CD4-positive, alpha-beta memory T cell (primary cell): ENCODE measurements at regions not wholly inside any gene's neighbourhood (a gene's known extent, or its start where the extent isn't known, plus 50 kb on each side); places are given as distances from the start of the nearest gene placed in this dataset.

Source experiments
- CTCF ChIA-PET: fragments of 350-600 bp; sonication (Branson Sonifier 250); formaldehyde crosslinking; loops from one replicate; lab custom pipeline; 2021; ENCODE audit warnings: inconsistent platforms; ENCODE audit not compliant: partially characterized antibody; lab: Charles Lee
- POLR2A ChIA-PET: fragments of 350-600 bp; sonication (Branson Sonifier 250); formaldehyde crosslinking; loops from one replicate; lab custom pipeline; 2021; ENCODE audit not compliant: partially characterized antibody; lab: Charles Lee
- DNase-seq, 5 donors: peaks; one replicate each; pipeline versions ENCODE4 v3.0.0 to v3.0.0-alpha.2; 2020 to 2022; ENCODE audit warnings: mixed read lengths in 1 of 5
- H3K27ac ChIP-seq: one replicate; pipeline ENCODE4 v1.7.0; 2013; ENCODE audit warnings: low read depth, low read length
- H3K27me3 ChIP-seq: 2 replicates; pipeline ENCODE4 v1.7.0; 2013; ENCODE audit warnings: mild to moderate bottlenecking, low read length, moderate library complexity; ENCODE audit not compliant: insufficient read depth
- H3K36me3 ChIP-seq: 2 replicates; pipeline ENCODE4 v1.7.0; 2013; ENCODE audit warnings: mild to moderate bottlenecking, low read length, moderate library complexity; ENCODE audit not compliant: insufficient read depth
- H3K4me1 ChIP-seq: 2 replicates; pipeline ENCODE4 v1.7.0; 2013; ENCODE audit warnings: mild to moderate bottlenecking, low read length, moderate library complexity; ENCODE audit not compliant: insufficient read depth
- H3K4me3 ChIP-seq, 2 donors: one replicate each; pipeline ENCODE4 v1.7.0; 2013; ENCODE audit warnings: low read length in 2 of 2, mild to moderate bottlenecking in 1 of 2
- H3K9me3 ChIP-seq, 2 donors: one replicate each; pipeline ENCODE4 v1.7.0; 2013; ENCODE audit warnings: low read length in 2 of 2, control low read depth in 1 of 2; ENCODE audit not compliant: control insufficient read depth in 1 of 2
- H3K27ac Mint-ChIP-seq, 7 donors: one replicate each; pipeline ENCODE4 v1.8.0; 2020 to 2021; ENCODE audit warnings: mixed read lengths in 7 of 7, mild to moderate bottlenecking in 6 of 7, inconsistent platforms in 3 of 7, moderate library complexity in 3 of 7
- H3K27me3 Mint-ChIP-seq, 2 donors: one replicate each; pipeline ENCODE4 v1.8.0; 2020 to 2021; ENCODE audit warnings: mixed read lengths in 2 of 2
- H3K36me3 Mint-ChIP-seq, 2 donors: one replicate each; pipeline ENCODE4 v1.8.0; 2020 to 2021; ENCODE audit warnings: mixed read lengths in 2 of 2, inconsistent platforms in 1 of 2, mild to moderate bottlenecking in 1 of 2
- H3K4me1 Mint-ChIP-seq, 4 donors: one replicate each; pipeline ENCODE4 v1.8.0; 2020 to 2021; ENCODE audit warnings: mixed read lengths in 4 of 4, mild to moderate bottlenecking in 1 of 4
- H3K4me3 Mint-ChIP-seq, 8 donors: one replicate each; pipeline ENCODE4 v1.8.0; 2020 to 2021; ENCODE audit warnings: mixed read lengths in 8 of 8, mild to moderate bottlenecking in 7 of 8, moderate library complexity in 6 of 8, inconsistent platforms in 3 of 8
- H3K9me3 Mint-ChIP-seq, 8 donors: one replicate each; pipeline ENCODE4 v1.8.0; 2020 to 2021; ENCODE audit warnings: mixed read lengths in 8 of 8, mild to moderate bottlenecking in 5 of 8, inconsistent platforms in 3 of 8, moderate library complexity in 1 of 8
- intact Hi-C: fragments of 100-400 bp; cut with micrococcal nuclease; formaldehyde crosslinking; loops from one replicate; pipeline ENCODE4 v1.15.1; 2023

DNA sequence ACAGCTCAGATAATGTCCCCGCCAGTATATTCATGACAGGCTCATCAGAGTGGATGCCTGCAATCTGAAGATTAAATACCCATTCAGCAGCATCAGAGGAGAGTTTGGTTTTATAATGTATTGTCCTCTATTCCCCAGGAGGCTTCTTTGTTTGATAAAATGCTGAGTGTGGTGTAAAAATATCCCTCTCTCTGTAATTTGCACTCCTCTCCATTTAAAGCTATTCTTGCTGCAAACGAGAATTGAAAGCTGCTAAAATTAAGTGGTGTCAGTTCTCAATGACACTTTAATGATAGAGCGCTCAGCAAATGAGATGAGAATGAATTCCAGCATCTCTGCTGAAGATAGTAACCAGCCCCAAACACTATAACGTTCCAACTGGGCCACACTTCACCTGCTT is 205.7 kb upstream of the RRP15 start:
- no peak for DNase-seq
- Mint-ChIP-seq H3K27me3 (no peaks in the 10 kb centered on the region), H3K36me3 (no peaks in the 10 kb centered on the region), H3K4me1 (no peaks in the 10 kb centered on the region), H3K4me3 (no peak overlapping the region), H3K27ac (no peak overlapping the region), H3K9me3 (peaks cover 0 to 8% (median 7%) of the 10 kb centered on the region in 8 donors)
- no peak overlapping the region for H3K27ac ChIP-seq
- H3K4me1 ChIP-seq: no peaks in the 10 kb centered on the region
- CTCF ChIA-PET: no interaction called here
- POLR2A ChIA-PET: no interaction called here
- no peaks in the 10 kb centered on the region for H3K27me3 ChIP-seq
- H3K9me3 ChIP-seq: no peaks in the 10 kb centered on the region
- intact Hi-C loops: no loop called here
- H3K36me3 ChIP-seq: no peaks in the 10 kb centered on the region
- no peak overlapping the region for H3K4me3 ChIP-seq

GRCh38 chr1:218079820-218080219 is 205.3 kb upstream of the RRP15 start:
- H3K4me3 Mint-ChIP-seq: no peak overlapping the region
- CTCF ChIA-PET: no interaction called here
- Histone ChIP-seq H3K4me3 (no peak overlapping the region), H3K4me1 (no peaks in the 10 kb centered on the region), H3K27ac (no peak overlapping the region), H3K9me3 (no peaks in the 10 kb centered on the region), H3K27me3 (no peaks in the 10 kb centered on the region), H3K36me3 (no peaks in the 10 kb centered on the region)
- intact Hi-C loops: no loop called here
- no peak overlapping the region for H3K27ac Mint-ChIP-seq
- no peak for DNase-seq
- H3K27me3 Mint-ChIP-seq: no peaks in the 10 kb centered on the region
- no peaks in the 10 kb centered on the region for H3K36me3 Mint-ChIP-seq
- no peaks in the 10 kb centered on the region for H3K4me1 Mint-ChIP-seq
- POLR2A ChIA-PET: no interaction called here
- peaks cover 0 to 8% (median 7%) of the 10 kb centered on the region in 8 donors for H3K9me3 Mint-ChIP-seq

DNA sequence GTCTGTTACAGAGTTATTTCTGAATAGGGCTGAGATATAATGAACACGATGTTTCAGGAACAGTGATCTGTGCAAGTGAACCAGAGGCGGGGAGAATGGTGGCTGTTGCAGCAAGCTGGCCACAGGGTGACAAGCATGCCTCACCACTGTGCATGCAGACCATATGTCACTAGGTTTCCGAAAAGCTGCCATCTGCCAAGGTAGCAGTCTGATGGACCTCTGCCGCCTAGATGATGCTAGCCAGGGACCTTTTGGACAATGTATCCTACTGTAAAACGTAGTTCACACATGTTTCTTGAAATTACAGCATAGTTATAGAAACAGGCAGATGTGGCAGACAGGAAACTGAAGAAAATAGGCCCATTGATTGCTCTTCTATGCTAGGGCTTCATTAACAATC is 204.2 kb upstream of the RRP15 start:
- H3K9me3 Mint-ChIP-seq: peaks cover 0 to 8% (median 4%) of the 10 kb centered on the region in 8 donors
- Histone ChIP-seq H3K4me3 (no peak overlapping the region), H3K36me3 (no peaks in the 10 kb centered on the region), H3K27ac (no peak overlapping the region), H3K4me1 (no peaks in the 10 kb centered on the region), H3K27me3 (no peaks in the 10 kb centered on the region), H3K9me3 (no peaks in the 10 kb centered on the region)
- H3K27me3 Mint-ChIP-seq: no peaks in the 10 kb centered on the region
- intact Hi-C loops: no loop called here
- CTCF ChIA-PET: no interaction called here
- no peak overlapping the region for H3K4me3 Mint-ChIP-seq
- DNase-seq: no peak
- no peaks in the 10 kb centered on the region for H3K4me1 Mint-ChIP-seq
- H3K27ac Mint-ChIP-seq: no peak overlapping the region
- POLR2A ChIA-PET: no interaction called here
- H3K36me3 Mint-ChIP-seq: no peaks in the 10 kb centered on the region

GRCh38 chr1:218081358-218081757 is 203.7 kb upstream of the RRP15 start:
- Mint-ChIP-seq H3K4me1 (no peaks in the 10 kb centered on the region), H3K27ac (no peak overlapping the region), H3K27me3 (no peaks in the 10 kb centered on the region), H3K4me3 (no peak overlapping the region), H3K36me3 (no peaks in the 10 kb centered on the region), H3K9me3 (peaks cover 0 to 8% (median 3%) of the 10 kb centered on the region in 8 donors)
- DNase-seq: no peak
- ChIA-PET POLR2A (no interaction called here), CTCF (no interaction called here)
- no peaks in the 10 kb centered on the region for H3K9me3 ChIP-seq
- H3K27me3 ChIP-seq: no peaks in the 10 kb centered on the region
- H3K27ac ChIP-seq: no peak overlapping the region
- H3K36me3 ChIP-seq: no peaks in the 10 kb centered on the region
- H3K4me1 ChIP-seq: no peaks in the 10 kb centered on the region
- intact Hi-C loops: no loop called here
- no peak overlapping the region for H3K4me3 ChIP-seq

GRCh38 chr1:218090459-218090858 is 194.6 kb upstream of the RRP15 start:
- H3K36me3 ChIP-seq: no peaks in the 10 kb centered on the region
- Mint-ChIP-seq H3K4me3 (no peak overlapping the region), H3K4me1 (no peaks in the 10 kb centered on the region), H3K9me3 (peaks cover 0 to 5% (median 0%) of the 10 kb centered on the region in 8 donors), H3K36me3 (no peaks in the 10 kb centered on the region), H3K27ac (no peak overlapping the region), H3K27me3 (no peaks in the 10 kb centered on the region)
- H3K4me1 ChIP-seq: no peaks in the 10 kb centered on the region
- no peaks in the 10 kb centered on the region for H3K27me3 ChIP-seq
- H3K27ac ChIP-seq: no peak overlapping the region
- no peak for DNase-seq
- no peak overlapping the region for H3K4me3 ChIP-seq
- intact Hi-C loops: no loop called here
- POLR2A ChIA-PET: no interaction called here
- H3K9me3 ChIP-seq: no peaks in the 10 kb centered on the region
- CTCF ChIA-PET: no interaction called here

DNA sequence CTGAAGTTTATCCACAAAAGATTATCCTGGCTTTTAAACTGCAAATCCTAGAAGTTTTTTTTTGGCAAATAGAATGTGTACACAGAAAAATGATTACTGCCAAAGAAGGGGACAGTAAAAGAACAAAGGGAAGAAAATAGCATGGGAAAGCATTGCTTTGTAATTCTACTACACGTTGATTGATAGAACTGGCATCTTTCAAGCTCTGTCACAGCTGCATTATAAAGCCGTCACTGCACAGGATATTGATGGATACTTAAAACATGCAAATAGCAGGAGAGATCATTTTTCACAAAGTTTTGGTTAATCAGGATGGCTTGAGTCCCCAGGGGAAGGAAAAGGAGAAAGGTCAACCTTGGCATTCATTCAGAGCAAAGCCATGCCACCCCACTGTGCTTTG is 183.7 kb upstream of the RRP15 start:
- CTCF ChIA-PET: no interaction called here
- intact Hi-C loops: no loop called here
- H3K4me3 Mint-ChIP-seq: no peak overlapping the region
- H3K27ac ChIP-seq: no peak overlapping the region
- no peaks in the 10 kb centered on the region for H3K27me3 Mint-ChIP-seq
- H3K9me3 ChIP-seq: no peaks in the 10 kb centered on the region
- no peak for DNase-seq
- H3K9me3 Mint-ChIP-seq: peaks cover 0 to 29% (median 9%) of the 10 kb centered on the region in 8 donors
- no peak overlapping the region for H3K4me3 ChIP-seq
- H3K36me3 ChIP-seq: no peaks in the 10 kb centered on the region
- H3K4me1 Mint-ChIP-seq: no peaks in the 10 kb centered on the region
- no peak overlapping the region for H3K27ac Mint-ChIP-seq
- POLR2A ChIA-PET: no interaction called here
- H3K27me3 ChIP-seq: no peaks in the 10 kb centered on the region
- no peaks in the 10 kb centered on the region for H3K36me3 Mint-ChIP-seq
- H3K4me1 ChIP-seq: no peaks in the 10 kb centered on the region

GRCh38 chr1:218108034-218108433 is 177.1 kb upstream of the RRP15 start:
- Mint-ChIP-seq H3K4me3 (no peak overlapping the region), H3K9me3 (peaks cover 0 to 9% (median 2%) of the 10 kb centered on the region in 8 donors), H3K27ac (no peak overlapping the region), H3K27me3 (no peaks in the 10 kb centered on the region), H3K4me1 (no peaks in the 10 kb centered on the region), H3K36me3 (no peaks in the 10 kb centered on the region)
- no peaks in the 10 kb centered on the region for H3K27me3 ChIP-seq
- intact Hi-C loops: no loop called here
- H3K27ac ChIP-seq: no peak overlapping the region
- ChIA-PET POLR2A (no interaction called here), CTCF (no interaction called here)
- no peaks in the 10 kb centered on the region for H3K36me3 ChIP-seq
- DNase-seq: no peak
- H3K9me3 ChIP-seq: no peaks in the 10 kb centered on the region
- no peak overlapping the region for H3K4me3 ChIP-seq
- H3K4me1 ChIP-seq: no peaks in the 10 kb centered on the region

DNA sequence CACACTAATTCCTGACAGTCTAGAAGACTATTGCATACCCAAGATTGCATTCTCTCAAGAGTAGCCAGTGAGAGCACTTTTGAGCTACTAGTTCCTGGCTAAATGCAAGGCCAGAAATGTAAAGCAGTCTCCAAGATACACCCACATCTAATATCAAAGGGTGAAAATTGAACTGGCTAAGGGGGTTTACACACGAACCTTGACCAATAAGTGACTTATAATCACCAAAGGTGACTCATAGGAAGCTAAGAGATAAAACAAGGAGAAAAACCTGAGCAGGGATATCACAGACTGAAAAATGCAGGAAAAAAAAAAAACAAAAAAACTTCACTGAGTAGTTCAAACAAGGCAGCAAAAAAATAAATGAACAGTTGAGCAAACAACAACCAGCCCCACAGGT is 172.2 kb upstream of the RRP15 start:
- H3K27ac ChIP-seq: no peak overlapping the region
- H3K36me3 ChIP-seq: no peaks in the 10 kb centered on the region
- Mint-ChIP-seq H3K27me3 (no peaks in the 10 kb centered on the region), H3K36me3 (no peaks in the 10 kb centered on the region), H3K9me3 (peaks cover 3 to 19% (median 7%) of the 10 kb centered on the region in 8 donors), H3K27ac (no peak overlapping the region), H3K4me3 (no peak overlapping the region), H3K4me1 (no peaks in the 10 kb centered on the region)
- POLR2A ChIA-PET: no interaction called here
- no peaks in the 10 kb centered on the region for H3K4me1 ChIP-seq
- CTCF ChIA-PET: no interaction called here
- no peaks in the 10 kb centered on the region for H3K9me3 ChIP-seq
- intact Hi-C loops: no loop called here
- no peak for DNase-seq
- H3K27me3 ChIP-seq: no peaks in the 10 kb centered on the region
- no peak overlapping the region for H3K4me3 ChIP-seq
